GM21786 (cell line): ENCODE measurements at regions not wholly inside any gene's neighbourhood (a gene's known extent, or its start where the extent isn't known, plus 50 kb on each side); places are given as distances from the start of the nearest gene placed in this dataset.

ENCODE experiments used
- ATAC-seq: cut with Tn5 transposase; IDR thresholded peaks from one replicate; pipeline ENCODE4 v1.9.1; 2021; ENCODE audit not compliant: unreplicated experiment

DNA sequence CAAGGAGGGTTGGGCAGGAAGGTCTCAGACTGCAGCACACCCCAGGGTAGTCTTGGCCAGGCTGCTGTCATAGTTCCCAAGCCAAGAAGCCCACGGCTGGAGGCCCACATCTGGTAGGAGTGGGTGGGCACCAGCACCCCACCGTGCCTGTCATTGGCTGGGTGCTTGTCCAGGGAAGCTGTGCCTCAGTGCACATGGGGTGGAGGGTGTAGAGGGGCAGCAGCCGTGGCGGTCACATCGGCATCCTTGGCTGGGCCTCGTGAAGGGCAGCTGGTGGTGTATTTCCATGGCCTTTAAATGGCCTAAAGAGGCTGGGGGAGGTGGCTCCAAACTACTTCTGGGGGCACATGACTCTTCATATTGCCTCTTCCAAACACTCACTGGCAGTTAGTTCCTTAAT, 119.6 kb upstream of the USP24 start:
- ATAC-seq, result no peak

DNA sequence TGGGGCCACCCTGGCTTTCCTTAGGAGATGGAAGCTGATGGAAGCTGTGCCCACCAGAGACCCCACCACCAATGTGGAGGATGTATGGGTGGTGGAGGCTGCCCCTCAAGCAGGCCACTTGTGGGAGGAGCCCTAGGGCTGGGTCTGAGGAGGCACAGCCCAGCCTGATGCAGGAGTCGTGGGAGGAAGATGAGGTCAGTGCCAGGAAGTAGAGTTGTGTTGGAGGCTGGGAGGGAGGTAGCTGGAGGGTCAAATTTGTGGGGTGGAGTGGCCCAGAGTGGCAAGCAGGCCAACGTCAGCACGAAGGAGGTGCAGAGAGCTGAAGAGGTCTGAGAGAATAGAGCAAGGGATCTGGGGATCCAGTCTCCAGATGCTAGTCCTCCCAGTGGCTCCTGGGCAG, 119.0 kb upstream of the USP24 start:
- no peak for ATAC-seq

DNA sequence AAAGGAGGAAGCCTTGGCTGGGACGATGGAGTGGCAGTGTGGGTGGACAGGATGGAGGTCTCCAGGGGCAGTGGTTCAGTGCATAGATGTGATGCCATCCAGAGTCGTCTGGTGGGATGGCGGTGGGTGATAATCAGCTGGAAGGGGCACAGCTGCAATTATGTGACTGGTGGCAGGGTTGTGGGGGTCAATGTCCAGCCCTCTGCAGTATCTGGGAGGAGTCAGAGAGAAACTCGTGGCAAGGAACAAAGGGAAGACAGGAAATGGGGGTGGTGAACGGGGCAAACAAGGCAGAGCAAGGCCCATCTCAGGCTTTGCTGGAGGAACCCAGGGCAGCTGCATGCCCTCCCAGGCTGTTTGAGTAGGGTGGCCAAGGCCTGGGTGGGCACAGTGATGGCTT, 118.3 kb upstream of the USP24 start:
- ATAC-seq, result no peak

DNA sequence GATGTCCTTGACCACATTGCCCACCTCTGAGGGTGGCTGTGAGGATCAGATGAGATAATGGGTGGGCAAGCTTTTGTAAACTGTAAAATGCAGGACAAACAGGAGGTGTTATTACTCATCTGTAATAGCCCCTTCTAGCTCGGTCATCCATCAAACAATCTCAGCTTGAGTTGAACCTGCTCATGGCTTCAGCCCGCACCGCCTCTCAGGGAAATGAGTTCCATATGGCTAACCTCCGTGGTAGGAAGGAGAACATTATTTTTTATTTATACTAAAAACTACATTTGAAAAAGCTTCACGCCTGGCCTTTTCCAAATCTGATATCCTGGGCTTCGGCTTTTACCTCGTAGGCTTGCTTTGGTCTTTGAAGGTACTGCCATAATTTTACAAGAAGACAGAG, 116.2 kb upstream of the USP24 start:
- ATAC-seq, result no peak

DNA sequence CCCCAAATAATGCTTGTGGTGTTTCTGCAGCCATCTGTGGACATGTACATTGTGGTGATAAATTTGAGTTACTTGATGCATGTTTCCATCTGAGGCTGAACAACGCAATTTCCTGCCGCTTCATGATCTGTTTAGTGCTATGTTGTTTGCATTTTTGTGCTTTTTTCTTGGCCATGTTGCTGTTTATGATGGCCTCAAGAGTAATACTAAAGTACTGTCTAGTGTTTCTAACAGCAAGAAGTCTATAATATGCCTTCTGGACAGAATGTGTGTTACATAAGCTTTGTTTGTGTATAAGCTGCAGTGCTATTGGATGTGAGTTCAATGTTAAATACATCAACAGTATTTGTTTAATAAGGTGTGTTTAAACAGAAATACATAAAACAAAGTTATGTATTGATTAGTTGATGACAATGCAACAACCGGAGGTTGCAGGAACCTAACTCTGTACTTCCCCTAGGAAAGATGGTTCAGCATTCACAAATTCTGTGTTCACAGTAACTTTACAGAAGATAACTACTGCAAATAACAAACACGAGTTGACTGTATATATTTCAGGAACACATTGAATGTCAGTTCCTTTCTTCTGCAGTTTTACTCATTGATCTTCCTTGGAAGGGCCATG, 114.8 kb upstream of the USP24 start:
- ATAC-seq, result no peak

DNA sequence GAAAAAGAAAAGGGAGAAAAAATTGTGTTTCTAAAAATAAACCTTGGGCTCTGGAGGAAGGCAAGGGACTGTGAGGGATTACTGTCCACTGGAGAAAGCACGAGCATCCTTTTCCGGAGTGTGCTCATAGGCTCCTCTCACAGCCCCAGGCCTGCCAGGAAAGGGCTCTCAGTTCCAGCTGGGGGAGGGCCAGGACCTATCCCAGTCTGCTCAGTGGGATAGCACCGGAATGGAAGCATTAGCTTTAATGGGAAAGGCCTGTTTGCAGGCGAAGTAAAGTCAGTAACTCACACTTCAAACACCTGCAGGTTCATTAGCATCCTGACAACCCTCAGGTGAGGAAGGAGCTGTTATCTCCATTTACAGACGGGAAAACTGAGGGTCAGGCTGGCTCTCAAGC, 113.9 kb upstream of the USP24 start:
- ATAC-seq, result no peak

DNA sequence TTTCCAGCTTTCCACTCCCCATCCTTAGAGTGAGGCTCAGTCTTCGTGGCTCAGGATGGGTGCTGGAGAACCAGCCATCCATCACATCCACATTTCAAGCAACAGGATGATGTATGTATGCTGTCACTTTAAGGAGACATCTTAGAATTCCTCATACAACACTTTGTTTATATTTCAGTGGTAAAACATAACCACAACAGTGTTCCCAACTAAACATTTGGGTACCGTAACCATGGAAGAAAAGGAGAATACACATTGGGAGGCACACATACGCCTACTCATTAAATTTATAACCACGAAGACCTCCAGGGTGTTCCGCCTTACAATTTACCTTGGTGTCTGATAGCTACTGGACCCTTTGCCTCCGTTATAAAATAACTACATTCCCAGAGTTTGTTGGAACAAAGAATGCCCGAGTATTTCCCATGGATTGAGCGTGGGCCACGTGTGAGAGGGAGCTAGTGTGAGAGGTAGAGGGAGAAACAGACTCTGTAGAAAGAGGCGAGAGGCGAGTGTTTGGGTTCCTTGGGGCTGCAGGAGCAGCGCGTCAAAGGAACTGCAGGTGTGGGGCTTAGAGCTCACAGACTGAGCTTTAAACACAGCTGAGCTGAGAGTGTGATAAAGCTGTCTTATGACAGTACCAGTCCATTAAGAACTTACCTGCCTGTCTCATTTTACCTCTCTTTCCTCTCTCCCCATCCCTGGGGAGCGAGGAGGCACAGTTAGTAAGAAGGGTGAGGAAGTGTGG, 111.5 kb upstream of the USP24 start:
- ATAC-seq, result no peak

DNA sequence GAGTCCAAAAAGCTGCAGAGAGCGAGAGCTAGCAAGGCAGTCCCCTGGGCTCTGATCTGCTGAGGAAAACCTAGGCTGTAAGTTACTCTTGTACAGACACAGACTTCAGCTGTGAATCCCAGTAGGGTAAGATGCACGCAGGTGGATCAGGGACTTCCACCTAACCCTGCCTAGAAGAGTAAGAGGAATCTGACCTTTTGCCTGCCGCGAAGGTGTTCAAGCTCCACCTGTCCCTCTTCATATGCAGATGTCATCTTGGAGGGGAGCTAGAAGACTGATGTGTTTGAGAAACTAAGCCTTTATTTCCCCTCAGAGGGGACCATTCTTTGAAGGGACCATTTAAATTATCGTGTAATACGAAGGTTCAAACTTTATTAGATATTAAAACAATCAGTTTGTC, 108.6 kb upstream of the USP24 start:
- ATAC-seq, result no peak

DNA sequence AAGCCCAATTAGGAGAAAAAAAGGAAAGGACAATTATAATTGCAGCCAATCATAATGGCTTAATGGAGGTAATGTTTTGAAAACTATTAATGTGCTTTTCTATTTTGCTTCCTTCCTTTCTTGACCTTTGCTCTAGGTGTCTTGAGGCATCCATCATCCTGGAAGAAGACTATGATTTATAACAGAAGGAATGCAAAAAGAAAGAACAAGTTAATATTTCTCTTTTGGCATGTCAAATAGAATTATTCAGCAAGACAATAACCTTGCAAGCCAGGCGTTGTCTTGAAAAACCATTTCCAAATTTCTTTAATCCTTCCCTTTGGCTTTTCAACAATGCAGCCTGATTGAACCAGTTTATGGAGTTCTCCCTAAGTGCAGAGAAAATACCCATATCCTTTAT, 107.7 kb upstream of the USP24 start:
- no peak for ATAC-seq

DNA sequence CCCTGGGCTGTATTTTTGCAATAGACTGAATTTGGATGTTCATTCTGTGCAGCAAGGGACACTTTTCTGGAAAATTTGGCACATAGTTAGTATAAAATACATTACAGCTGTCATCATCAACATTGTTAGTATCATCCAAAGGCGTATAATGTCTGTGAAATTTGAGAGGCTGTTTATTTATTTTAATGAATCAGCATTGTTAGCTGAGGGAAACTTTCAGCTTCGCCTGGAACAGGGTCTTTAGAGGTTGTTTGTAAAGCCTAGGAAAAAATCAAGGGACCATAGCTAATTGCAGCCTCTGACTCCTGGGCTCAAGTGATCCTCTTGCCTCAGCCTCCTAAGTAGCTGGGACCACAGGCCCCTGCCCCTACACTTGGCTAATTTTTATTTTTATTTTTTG, 106.8 kb upstream of the USP24 start:
- no peak for ATAC-seq

DNA sequence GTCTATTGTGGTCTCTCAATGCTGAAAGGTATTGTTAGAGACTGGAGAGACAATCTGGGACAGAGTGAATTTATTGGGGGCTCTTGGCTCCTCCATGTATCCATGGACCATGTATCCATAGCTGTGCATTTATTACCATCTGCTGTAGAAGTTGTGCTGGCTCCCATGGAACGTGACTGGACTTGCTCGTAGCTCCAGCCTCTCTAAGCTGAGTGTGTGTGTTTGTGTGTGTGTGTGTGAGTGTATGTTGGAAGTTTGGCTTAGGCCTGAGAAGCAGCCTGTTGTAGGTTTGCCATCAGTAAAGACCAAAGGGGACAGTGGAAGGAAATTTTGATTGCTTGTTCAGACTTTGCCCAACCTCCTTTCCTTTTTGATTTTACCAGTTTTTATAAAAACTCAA, 105.7 kb upstream of the USP24 start:
- ATAC-seq, result no peak

DNA sequence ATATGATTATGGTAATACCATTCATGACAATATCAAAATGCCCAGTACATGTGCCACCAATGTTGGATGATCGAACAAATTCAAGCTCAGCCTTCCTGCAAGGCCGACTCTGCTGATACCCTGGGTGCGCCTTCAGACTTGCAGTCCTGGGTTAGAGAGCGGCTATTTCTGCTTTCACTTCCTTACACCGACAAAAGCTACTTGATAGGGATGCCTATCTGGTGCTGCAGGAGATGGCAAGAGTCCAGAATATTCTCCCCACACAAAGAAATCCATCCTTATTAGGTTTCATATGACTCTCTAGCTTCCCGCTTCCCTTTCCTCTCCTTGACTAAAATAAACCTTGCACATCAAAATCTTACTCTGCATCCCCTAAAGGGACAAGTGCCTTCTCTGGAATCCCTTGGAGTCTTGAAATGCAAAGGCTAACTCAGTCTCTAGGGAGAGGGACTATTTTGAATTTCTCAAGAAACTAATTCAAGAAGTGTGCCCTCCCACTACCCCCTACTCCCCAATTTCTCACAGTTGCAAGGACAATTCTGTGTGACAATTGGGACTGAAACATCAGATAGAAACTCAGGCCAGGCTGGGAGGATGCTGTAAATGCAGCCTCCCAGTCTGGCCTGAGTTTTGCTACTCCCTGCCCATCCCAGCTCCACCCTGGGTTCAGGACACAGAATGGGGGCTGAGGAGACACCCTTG, 103.1 kb upstream of the USP24 start:
- ATAC-seq, result no peak

DNA sequence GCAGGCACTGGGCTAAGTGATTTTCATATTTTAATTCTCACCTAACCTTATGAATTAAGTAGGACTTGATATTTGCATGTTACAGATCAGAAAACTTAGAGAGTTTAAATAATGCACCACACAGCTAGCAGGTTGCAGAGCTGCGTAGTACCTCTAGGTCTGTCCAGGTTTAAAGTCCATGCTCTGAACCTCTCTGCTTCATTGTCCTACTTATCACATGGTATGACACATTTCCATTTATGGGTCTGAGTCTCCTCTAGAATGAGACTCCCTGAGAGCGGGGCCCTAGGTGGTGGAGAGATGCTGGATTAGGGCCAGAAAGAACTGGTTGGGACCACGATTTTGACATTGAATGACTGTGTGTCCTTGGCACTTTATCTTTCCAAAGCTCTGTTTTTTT, 102.5 kb upstream of the USP24 start:
- ATAC-seq, result no peak

DNA sequence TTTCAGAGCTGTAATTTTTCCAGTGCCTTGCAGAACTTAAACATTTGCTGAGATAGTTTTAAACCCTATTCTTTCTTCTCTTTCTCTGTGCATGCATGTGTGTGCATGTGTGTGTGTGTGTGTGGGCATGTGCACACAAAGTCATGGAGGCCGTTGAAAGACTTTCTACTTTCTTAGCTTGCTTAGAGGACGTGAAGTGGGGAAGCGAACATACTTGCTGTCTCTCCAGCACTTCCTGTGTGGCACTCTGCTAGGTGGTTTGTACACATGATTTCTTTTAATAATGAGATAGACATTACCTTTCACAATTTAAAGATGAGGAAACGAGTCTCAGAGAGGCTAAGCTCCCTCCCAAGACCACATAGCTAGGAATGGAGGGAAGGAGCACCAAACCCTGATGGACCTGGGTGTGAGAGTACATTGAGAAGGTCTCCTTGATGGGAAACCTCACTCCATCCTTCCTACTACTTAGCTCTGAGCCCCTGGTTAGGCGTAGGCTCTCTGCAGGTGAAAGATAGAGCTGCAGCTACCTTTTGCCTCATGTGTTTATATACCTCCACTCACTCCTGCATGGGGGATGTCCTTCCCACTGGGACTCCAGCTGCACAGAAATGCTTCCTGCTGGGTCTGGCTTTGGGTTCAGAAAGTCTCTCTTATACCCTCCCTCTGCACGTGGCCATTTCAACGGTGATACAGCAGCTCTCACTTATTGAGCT, 101.9 kb upstream of the USP24 start:
- no peak for ATAC-seq

DNA sequence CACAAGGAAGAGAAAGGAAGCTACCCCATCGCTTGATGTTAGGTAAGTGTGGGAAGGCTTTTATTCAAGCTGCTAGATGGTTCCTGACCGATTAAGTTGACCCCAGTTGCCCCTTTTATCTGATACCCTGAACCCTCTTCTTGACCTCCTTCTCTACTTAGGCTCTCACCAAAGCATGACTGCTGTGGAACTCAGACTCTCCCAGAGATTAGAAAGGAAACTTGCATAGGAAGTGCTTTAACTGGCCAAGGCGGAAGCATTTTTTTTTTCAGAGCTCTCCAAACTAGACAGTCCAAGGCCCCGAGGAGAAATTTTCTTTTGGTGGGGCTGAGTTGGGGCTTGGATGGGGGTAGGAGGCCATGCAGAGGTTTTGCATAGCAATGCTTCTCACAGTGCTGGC, 101.3 kb upstream of the USP24 start:
- ATAC-seq, result no peak

DNA sequence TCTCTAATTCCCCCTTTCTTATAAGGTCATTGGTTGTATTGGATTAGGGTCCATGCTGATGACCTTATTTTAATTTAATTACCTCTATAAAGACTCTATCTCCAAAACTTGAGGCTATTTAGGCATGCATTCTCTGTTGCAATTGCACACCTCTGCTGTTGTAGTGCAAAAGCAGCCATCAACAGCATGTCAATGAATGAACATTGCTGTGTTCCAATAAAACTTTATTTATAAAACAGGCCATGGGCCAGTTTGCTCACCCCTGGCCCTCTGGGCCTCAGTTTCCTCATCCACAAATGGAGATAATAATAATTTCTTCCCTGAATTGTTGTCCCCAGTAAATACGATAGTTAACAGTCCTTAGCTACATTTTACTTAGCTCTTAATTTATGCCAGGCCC, 100.4 kb upstream of the USP24 start:
- ATAC-seq, result no peak

DNA sequence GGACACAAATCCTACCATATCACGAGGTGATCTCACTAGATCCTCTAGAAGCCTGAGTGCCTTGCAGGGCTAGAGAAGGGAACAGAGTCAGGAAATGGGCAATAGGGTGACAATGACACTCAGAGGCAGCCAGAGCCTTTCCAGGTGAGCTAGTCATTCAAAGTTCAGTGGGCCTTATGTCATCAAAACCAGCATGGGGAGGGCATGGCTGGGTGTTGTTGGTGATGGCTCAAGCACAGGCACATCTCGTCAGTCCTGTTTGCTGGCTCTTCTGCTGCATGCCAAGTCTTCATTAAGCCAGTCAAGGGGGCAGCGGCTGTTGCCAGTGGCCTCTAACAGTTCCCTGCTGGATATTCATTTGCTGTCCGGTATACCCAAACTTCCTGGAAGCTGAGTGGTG, 99.6 kb upstream of the USP24 start:
- ATAC-seq, result no peak

DNA sequence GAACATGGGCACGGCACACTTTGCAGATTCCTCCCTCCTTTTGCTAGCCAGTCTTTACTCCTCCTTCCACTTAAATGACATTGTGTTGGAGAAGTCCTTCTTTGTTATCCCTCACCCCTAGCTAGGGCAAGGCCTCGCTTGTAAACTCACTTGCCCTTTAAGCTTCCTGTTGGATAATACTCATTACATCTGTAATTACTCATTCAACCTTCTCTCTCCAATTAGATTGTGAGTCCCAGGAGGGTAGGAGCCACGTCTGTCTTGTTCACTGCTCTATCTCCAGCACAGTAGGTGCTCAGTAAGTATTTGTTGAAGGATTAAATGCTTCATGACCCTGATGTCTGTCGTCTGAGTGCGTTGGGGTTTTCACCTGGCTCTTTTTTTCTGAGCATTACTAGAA, 98.7 kb upstream of the USP24 start:
- no peak for ATAC-seq

DNA sequence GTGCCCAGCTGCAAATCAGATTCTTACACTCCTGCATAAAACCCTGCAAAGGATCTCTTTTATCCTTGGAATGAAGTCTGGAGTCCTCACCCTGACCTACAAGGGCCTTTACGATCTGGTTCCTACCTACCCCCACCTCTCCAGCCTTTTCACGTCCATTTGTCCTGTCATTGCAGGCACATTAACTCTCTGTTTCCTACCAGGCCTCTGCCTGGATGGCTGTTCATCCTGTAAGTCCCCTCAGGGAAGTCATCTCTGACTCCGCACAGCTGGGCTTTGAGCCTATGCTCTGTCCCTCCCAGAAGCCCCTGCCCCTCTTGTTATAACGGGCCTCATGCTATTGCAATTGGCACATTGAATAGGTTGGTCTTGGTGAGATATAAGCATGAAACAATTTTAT, 96.8 kb upstream of the USP24 start:
- ATAC-seq, result no peak

DNA sequence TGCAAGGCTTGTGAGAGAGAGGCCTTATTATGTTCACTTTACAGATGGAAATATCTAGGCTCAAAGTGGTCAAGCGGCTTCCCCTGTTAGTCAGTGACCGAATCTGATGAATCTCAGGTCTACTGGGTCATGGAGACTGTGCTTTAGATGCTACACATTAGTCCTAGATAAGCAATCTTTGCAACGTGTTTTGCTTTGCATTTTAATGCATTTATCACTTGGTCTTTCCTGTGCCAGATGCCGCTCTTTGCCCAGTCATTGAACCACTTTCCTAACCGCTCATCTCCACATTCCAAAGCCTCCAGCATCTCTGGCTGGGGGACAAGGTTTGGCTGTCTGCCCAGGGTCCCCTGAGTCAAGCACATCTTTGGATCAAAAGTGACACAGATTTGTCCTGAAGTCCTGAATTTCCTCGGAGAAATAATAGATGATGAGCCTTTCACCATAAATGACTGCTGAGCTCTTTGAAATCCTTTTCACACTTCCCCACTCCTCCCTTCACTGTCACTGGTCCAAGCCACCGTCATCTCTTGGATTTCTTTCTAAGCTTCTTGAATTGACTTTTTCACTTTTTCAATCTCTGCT, 96.0 kb upstream of the USP24 start:
- ATAC-seq, result no peak

DNA sequence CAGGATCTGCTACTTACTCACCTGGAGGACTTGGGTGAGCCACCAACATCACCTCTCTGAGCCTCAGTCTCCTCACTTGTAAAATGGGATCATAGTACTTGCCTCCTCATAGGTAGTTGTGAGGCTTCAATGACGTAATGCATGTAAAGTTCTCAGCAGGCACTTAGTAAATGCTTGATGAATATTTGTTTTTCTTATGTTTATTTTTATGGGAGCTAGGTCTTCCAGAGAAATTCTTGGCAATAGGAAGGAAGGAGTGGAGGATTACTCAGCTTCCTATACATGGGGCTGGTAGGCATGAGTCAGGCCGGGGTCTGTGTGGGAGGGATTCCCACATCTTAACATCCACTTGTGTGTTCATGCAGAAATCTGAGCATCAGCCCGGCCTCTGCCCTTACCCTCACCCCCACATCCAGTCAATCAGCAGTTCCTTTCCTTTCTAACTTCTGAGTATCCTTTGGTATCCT, 95.4 kb upstream of the USP24 start:
- ATAC-seq, result no peak
